ENCODE measurements at regions not wholly inside any gene's neighbourhood (a gene's known extent, or its start where the extent isn't known, plus 50 kb on each side); places are given as distances from the start of the nearest gene placed in this dataset.

DNA sequence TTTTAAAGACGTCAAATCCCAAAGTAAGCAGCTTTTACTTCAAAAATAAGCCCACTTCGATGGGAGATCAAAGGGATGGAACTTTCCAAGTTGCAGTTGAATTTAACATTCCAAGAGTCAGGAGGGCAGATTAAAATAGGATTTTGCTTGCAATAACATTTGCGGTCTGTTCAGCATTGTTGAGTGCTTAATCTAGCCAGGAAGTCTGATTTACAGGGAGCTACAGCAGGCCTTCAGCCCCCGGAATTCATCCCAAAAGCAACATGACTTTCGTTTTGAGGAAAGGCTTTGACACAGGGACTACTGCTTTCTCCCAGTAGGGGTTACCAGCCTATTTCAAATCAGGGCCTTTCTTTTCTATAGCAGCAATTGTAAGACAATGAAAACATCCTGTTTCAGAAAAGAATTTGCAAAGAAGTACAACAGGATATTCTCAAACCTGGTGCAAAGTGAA is 279.6 kb upstream of the PITRM1 start:
- no peak for DNase-seq (ENCODE audit: low spot score)
- H3K27ac ChIP-seq, result peak overlapping the region; percentile 69 to 73
- TF ChIP-seq, protein P1, sequence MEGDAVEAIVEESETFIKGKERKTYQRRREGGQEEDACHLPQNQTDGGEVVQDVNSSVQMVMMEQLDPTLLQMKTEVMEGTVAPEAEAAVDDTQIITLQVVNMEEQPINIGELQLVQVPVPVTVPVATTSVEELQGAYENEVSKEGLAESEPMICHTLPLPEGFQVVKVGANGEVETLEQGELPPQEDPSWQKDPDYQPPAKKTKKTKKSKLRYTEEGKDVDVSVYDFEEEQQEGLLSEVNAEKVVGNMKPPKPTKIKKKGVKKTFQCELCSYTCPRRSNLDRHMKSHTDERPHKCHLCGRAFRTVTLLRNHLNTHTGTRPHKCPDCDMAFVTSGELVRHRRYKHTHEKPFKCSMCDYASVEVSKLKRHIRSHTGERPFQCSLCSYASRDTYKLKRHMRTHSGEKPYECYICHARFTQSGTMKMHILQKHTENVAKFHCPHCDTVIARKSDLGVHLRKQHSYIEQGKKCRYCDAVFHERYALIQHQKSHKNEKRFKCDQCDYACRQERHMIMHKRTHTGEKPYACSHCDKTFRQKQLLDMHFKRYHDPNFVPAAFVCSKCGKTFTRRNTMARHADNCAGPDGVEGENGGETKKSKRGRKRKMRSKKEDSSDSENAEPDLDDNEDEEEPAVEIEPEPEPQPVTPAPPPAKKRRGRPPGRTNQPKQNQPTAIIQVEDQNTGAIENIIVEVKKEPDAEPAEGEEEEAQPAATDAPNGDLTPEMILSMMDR (IDR thresholded peaks at IDR 0.05), result no peak
- H3K4me3 ChIP-seq, result peak overlapping the region; percentile 19

DNA sequence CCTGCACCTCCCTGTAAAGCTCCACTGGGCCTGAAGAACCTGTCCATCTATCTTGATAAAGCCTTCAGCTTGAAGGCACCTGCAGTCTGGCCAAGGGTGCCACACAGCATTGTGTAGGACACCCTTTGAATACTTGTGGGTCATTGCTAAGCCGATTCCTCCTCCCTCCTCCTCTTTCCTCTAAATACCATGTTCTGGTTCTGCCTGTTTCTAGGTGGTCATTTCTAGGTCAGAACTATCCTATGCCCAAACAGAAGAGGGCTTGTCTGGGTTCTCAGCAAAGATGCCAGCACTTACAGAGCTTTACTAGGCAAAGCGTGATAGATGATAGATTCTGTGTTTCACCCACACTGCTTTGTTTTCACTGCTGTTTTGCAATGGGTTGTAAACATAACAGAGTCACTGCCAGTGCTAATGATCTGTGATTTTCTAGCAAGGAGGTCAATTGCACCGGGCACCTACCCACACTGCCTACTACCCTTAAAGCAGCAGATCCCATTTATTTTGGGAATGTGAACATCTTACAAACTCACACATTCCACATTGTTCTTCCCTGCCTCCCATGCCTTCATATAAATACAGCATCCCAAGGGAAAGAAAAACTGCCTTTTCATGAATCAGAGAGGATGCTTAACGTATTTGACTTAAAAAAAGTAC is 279.1 kb upstream of the PITRM1 start:
- TF ChIP-seq, protein P1 (IDR thresholded peaks at IDR 0.05), result no peak
- Histone ChIP-seq H3K4me3 (peak overlapping the region; percentile 19), H3K27ac (peak overlapping the region; percentile 69 to 73)
- DNase-seq (ENCODE audit: low spot score), result no peak

DNA sequence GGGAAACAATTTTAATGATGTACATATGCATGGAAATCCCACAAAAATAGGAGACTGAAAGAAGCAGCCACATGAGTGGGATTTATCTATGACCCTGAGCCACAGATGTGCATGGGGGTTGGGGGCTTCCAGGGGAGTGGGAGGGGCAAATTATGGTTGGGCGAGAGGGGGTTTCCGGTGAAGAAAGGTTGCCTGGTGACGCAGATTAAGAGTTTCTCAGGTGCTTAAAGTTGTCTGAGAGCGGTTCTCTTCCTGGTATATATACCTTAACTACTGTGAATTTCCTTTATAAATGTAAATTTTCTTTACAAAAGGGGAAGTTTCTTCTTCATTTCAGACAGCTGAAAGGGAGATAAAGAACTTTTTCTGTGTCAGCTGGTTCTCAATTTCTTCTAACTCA is 273.6 kb upstream of the PITRM1 start:
- TF ChIP-seq, protein P1 (IDR thresholded peaks at IDR 0.05), result no peak
- no peak for DNase-seq (ENCODE audit: low spot score)

DNA sequence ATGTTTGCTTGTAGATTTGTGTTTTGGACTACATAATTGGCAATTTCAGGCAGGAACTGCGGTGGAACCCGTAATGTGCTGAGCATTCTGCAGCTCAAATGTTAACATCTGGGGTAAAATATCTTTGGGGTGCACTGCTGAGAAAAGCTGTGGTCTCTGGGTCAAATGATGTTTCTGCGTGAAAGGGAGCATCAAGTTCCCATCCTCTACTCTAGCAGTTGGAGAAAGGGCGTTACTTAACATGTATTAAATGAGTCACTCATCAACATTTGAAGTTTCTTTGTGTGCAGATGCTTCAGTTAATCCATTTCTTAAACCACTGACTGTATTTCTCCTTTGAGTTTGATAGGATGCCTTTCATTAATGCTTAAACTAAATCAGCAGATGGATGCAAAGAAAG is 273.1 kb upstream of the PITRM1 start:
- no peak for DNase-seq (ENCODE audit: low spot score)
- Histone ChIP-seq H3K4me3 (no peak overlapping the region), H3K27ac (no peak overlapping the region)
- TF ChIP-seq, protein P1 (IDR thresholded peaks at IDR 0.05), result no peak

More for the DNA sequence above, 273.6 kb upstream of the PITRM1 start:
- Histone ChIP-seq H3K4me3 (no peak overlapping the region), H3K27ac (no peak overlapping the region)

DNA sequence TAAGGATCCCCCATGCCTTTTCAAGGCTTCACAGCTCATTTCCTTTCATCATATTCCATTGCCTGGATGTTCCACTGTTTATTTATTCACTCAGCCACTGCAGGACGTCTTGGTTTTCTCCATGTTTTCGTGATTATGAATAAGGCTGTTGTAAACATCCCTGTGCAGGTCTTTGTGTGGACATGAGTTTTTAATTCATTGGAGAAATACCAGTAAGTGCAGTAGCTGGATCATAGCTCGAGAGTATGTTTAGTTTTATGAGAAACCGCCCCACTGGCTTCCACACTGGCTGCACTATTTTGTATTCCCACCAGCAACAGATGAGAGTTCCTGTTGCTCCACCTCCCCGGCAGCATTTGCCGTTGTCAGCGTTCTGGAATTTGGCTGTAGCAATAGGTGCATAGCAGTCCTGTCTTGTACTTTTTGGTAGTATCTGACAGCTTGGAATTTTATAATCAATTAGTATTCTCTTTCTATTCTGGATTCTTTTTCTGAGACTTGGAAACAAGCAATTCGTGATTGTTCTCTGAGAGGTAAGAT is 269.9 kb upstream of the PITRM1 start:
- TF ChIP-seq, protein P1 (IDR thresholded peaks at IDR 0.05), result no peak
- Histone ChIP-seq H3K27ac (no peak overlapping the region), H3K4me3 (no peak overlapping the region)
- no peak for DNase-seq (ENCODE audit: low spot score)

DNA sequence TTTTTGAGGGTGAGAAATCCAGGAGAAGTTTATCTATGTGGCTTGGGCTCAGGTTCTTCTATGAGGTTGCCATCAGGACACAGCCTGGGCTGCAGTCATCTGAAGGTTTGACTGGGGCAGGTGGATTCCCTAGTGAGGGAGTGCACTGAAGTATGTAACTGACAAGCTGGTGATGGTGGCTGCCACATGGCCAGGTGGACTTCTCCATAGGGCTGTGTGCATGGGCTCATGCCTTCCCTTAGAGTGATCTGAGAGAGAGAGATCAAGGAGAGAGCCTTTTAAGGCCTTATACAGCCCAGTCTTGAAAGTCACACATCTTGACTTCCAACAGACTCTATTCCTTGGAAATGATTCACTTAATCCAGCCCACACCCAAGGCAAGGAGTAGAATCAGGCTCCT is 266.6 kb upstream of the PITRM1 start:
- H3K4me3 ChIP-seq, result no peak overlapping the region
- TF ChIP-seq, protein P1 (IDR thresholded peaks at IDR 0.05), result no peak
- no peak for DNase-seq (ENCODE audit: low spot score)
- H3K27ac ChIP-seq, result no peak overlapping the region

DNA sequence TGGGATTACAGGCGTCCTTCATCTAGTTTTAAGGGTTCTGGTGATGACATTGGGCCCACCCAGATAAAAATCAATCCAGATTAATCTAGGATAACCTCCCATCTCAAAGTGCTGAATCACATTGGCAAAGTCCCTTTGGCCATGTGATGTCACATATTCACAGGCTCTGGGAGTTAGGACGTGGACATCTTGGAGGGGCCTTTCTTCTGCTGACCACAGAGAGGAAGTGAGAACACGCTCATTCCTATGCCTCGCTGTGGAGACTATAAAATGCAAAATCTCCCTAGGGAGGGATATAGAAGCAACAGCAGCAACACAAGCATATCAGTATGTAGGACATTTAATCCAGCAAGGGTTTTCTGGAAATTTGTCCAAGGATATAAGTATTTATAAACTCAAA is 266.0 kb upstream of the PITRM1 start:
- no peak overlapping the region for H3K4me3 ChIP-seq
- no peak for DNase-seq (ENCODE audit: low spot score)
- TF ChIP-seq, protein P1 (IDR thresholded peaks at IDR 0.05), result no peak
- H3K27ac ChIP-seq, result no peak overlapping the region
